SK-N-MC (cell line): ENCODE measurements at regions not wholly inside any gene's neighbourhood (a gene's known extent, or its start where the extent isn't known, plus 50 kb on each side); places are given as distances from the start of the nearest gene placed in this dataset.

Experiments used
- EZH2 ChIP-seq: fragments of 200-600 bp; sonication (generic); IDR thresholded peaks from one replicate; pipeline ENCODE4 v1.6.1; 2017; ENCODE audit warnings: antibody characterized with exemption
- FOXP2 ChIP-seq: optimal IDR thresholded peaks from 2 replicates; pipeline ENCODE3; 2011; ENCODE audit warnings: mild to moderate bottlenecking, moderate library complexity; ENCODE audit not compliant: insufficient read depth; ENCODE audit errors: extremely low read length, control extremely low read depth
- POLR2AphosphoS5 ChIP-seq: IDR thresholded peaks from 2 replicates; pipeline ENCODE4 v1.6.1; 2012; ENCODE audit warnings: mild to moderate bottlenecking, low read depth, low read length, borderline replicate concordance

DNA sequence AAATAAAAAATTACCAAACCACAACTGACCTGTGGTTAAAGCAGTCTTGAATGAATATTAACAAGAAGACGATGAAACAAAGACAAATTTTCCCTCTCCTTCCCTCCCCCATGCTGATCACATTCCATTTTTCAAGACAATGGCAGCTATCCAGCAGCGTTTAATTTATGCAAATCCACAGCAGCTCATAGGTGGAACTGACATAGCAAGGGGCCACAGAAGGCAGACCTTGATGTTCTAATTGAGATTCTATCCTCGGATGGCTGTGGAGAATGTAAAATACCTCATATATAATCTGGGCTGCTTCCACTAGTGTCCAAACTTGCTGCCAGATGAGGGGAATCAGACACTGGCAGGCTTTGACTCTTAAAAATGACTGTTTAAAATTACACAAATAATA, 211.5 kb downstream of the CHRDL1 start:
- TF ChIP-seq POLR2AphosphoS5 (no peak), EZH2 (no peak), FOXP2 (no peak)
